ENCODE measurements at regions not wholly inside any gene's neighbourhood (a gene's known extent, or its start where the extent isn't known, plus 50 kb on each side); places are given as distances from the start of the nearest gene placed in this dataset.

DNA sequence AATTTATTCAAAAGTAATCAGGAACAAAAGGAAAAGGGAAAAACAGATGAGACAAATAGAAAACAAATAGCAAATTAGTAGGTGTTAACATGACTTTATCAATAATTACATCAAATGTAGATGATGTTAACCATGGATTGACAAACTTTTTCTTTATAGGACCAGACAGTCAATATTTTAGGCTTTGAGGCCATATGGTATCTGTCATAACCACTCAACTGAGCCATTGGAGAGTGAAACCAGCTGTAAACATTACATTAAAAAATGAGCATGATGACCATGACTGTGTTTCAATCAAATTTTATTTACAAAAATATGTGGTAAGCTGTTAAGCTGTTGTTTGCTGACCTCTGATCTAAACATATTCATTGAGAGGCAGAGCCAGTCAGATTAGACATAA is 118.5 kb upstream of the NWD2 start:
- DNase-seq: no peak

DNA sequence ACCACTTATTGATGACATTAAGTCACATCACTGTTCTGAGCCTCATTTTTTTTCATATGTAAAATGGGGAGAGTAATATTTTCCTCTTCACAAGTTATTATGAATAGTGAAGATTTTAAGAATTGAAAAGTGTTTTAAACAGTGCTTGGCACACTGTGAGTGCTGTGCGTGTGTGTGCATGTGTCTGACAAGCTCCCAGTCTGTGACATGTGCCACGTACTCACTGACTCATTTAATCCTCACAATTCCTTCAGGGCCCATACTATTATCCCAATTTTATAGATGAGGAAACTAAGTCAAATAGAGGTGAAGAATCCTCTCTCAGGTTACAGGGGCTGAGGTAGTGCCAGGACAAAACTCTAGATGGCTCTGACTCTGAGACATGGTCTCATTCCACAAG is 114.1 kb upstream of the NWD2 start:
- DNase-seq: no peak

DNA sequence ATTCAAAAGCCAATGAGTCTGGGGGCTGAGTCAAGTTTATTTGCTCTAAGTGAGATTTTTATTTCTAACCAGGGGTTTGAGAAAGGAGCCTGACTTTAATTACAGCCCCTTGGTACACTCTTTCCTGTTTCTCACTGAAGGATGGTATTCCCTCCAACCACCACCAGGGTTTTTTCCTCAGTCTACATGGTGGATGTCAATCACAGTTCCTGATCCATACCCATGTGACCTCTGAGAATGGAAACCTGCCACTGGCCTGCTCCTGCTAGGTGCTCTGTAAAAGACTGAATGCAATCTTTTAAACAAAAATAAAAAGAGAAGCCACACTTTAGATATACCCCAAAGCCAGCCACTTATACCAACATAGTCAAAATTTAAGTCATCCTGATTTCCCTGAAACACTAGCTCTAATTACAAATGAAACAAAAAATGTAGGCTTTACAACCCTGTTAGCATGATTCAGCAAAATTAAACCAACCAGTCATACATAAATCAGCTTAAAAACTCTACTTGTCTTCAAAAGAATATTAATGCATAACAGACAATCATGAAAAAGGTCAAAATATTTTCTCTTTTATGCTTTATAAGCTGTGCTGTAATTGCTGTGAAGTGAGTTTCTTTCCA is 112.1 kb upstream of the NWD2 start:
- DNase-seq: no peak

DNA sequence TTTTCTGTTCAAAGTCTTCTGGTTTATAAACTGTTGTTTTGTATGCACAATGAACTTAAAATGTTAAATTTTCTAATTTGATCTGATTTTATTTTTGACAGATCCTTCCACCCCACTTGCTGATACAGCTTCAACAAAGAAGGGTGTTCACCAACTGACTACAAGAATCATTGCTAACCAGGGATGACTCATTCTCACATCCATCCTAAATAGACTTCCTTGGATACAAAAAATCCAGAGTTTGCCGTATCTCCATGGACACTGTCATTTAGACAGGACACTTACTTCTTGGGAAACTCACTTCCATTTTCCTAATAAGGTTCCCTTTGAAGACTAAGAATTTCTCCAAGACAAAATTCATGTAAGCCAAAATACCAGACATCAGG is 111.6 kb upstream of the NWD2 start:
- no peak for DNase-seq

DNA sequence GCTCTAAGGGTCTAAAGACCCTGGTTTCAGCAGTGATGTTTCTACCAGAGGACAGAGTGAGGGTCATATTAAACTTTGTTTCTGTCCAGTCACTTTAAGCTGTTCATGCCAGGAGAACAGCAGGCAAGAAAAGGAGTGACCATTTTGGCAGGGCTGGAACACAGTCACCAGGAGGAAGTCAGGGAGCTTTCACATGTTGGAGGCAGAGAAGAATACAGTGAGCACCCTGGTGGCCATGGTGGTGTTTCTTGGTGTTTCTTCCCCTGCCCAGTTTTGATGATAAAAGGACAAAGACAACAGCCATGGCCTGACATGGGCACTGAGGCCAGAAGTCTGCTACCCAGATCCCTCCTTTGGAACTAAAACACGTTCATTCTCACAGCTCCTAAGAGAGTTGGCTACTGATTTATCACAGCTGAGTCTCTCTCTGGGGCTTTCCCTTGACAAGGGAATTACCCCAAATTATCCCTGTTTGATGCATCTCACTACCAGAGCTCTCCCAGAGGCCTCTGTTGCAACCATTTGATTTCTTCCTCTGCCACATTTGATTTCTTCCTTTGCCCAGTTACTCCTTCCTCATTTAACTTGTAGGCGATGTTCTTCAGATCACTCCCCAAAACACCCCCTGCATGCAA is 106.4 kb upstream of the NWD2 start:
- no peak for DNase-seq

DNA sequence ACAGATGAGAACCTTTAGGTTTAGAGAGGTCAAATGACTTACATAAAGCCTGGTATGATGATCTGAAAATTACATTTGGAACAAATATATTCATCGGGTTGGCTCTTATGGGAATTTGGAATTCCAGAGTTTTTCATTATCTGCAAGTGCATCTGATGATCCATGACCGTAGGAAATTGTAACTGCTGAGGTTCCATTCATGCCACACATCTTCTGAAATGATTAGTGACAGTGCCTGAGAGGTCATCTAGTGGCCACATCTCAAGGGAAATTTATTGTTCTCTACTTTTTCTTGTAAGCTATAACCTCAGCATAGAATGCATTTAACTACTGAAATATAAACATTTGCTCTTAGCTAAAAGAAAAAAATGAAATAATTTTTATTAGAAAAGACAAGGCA is 105.8 kb upstream of the NWD2 start:
- DNase-seq: no peak

DNA sequence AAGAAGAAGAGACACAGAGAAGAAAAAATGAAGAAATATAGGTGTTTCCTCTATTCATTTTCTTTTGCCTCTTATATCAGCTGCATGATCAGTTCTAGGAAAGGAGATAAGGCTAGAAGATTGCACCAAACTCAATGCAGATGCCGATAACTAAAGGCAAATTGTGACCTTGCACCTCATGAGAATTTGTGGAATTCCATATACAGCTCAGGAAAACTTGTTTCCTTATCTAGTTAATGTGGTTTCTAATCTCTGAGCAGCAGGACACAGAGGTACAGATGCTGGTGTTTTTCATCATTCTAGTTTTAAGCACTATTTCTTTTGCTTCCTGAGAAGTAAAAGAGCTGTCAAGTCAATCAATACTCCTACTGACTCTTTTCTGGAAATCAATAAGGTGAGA is 104.6 kb upstream of the NWD2 start:
- DNase-seq: no peak

DNA sequence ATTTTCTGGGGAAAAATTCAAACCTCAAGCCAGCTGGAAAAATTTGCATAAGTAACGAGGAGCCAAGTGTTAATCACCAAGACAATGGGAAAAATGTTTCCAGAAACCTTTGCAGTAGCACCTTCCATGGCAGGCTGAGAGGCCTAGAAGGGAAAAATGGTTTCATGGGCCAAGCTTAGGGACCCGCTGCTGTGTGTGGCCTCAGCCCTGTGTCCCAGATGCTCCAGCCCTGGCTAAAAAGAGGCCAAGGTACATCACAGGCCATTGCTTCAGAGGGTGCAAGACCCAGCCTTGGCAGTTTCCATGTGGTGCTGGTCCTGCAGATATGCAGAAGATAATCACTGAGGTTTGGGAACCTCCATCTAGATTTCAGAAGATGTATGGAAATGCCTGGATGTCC is 98.3 kb upstream of the NWD2 start:
- DNase-seq: no peak

DNA sequence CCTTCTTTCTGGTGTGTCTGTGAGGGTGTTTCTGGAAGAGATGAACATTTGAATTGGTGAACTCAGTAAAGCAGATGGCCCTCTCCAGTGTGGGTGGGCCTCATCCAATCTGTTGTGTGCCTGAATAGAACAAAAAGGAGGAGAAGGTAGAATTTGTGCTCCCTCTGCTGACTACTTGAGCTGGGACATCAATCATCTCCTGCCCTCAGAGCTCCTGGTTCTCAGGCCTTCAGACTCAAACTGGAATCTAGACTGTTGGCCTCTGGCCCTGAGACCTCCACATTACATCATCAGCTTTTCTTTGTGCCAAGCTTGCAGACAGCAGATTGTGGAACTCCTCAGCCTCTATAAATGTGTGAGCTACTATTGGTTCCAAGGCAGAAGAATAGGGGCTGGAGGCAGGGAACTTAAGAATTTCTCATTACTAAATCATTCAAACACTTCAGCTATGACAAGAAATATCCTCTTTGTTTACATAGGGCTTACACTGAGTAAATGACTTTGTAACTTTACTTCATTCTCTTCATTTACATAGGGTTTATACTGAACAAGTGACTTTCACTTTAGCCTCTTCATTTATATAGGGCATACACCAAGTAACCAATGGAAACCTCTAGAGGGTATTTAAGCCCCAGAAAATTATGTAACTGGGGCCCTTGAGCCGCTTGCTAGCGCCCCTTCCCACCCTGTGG is 86.9 kb upstream of the NWD2 start:
- peak; percentile 82 for DNase-seq

DNA sequence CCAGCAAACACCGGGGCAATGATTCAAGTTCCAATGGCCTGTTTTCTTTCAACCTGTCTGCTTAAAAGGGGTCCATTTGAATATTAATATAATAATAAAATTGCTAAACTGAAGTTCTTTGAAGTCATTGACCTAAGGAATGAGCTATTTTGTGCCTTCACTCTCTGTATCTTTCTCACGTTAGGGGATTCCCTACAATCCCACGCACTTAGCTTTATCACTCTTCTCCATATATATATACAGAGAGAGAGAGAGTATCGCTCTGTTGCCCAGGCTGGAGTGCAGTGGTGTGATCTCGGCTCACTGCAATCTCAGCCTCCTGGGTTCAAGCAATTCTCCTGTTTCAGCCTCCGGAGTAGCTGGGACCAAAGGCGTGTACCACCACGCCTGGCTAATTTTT is 83.9 kb upstream of the NWD2 start:
- DNase-seq: no peak

DNA sequence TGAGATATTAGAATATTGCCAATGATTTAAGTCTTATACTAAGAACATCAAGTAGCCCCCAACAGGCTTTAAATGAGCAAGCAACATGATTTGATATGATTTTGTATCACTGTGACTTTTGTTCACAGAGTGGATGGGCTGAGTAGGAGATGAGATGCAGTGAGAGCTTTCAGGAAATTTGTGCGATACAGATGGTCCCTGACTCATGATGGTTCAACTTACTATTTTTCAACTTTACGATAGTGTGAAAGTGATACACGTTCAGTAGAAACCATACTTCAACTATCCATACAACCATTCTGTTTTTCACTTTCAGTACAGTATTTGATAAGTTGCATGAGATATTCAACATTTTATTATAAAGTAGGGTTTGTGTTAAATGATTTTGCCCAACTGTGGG is 78.7 kb upstream of the NWD2 start:
- DNase-seq: no peak

DNA sequence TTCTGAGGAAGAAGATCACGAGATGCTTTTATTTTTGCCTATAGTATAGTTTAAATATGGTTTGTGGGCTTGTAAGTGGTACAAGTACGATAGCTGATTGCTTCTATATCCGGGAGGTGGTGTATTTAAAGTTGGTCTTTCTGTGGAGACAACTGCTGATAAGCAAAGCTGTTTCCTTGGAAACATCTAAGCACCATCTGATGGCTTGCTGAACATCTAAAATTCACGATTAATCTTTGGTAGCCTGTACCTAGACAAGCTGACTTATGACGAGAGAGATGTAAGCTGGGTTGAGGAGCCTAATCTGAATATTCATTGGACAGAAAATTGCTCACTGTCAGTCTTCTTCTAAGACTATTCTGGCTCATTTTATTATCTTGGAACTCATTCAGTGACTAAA is 74.6 kb upstream of the NWD2 start:
- no peak for DNase-seq

DNA sequence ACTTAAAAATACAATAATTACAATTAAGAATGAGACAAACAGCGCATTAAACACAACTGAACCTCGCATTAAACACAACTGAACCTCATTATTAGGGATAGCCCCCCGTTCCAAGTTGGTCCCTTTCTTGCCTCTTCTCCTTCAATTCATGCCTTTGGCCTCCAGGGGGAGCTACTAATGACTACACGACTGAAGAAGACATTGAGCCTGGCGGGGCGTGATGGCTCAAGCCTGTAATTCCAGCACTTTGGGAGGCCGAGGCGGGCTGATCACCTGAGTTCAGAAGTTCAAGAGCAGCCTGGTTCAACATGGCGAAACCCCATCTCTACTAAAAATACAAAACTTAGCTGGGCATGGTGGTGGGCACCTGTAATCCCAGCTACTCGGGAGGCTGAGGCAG is 56.4 kb upstream of the NWD2 start:
- DNase-seq: no peak

All from DMS 273 treated with DMSO at 0.1 percent for 48 hours (cell line).